ENCODE measurements at regions not wholly inside any gene's neighbourhood (a gene's known extent, or its start where the extent isn't known, plus 50 kb on each side); places are given as distances from the start of the nearest gene placed in this dataset.

GRCh38 chr18:78650926-78651325 lies 328.7 kb upstream of the SALL3 start:
- no peak overlapping the region for H3K4me3 ChIP-seq (ENCODE audit: low read depth in 1 of 2, low read length in 2 of 2)
- H3K9ac ChIP-seq (ENCODE audit: low read depth, low read length) = no peak overlapping the region
- H4K20me1 ChIP-seq (ENCODE audit: insufficient read depth, low read length) = no peaks in the 10 kb centered on the region
- H3K36me3 ChIP-seq (ENCODE audit: insufficient read depth, low read length) = no peaks in the 10 kb centered on the region
- no peaks in the 10 kb centered on the region for H3K4me1 ChIP-seq (ENCODE audit: insufficient read depth, low read length)
- H3K27ac ChIP-seq (ENCODE audit: low read length) = no peak overlapping the region
- peaks cover 12% of the 10 kb centered on the region for H3K9me3 ChIP-seq (ENCODE audit: insufficient read depth, low read length, severe bottlenecking)
- no peak overlapping the region for H3K4me2 ChIP-seq (ENCODE audit: insufficient read depth, low read length)
- no peaks in the 10 kb centered on the region for H3K27me3 ChIP-seq (ENCODE audit: insufficient read depth, low read length, poor library complexity)
- H3K79me2 ChIP-seq (ENCODE audit: insufficient read depth, low read length) = no peaks in the 10 kb centered on the region
- DNase-seq (no peak), ATAC-seq (ENCODE audit: insufficient read depth, low read depth) (no peak)
- H2AFZ ChIP-seq (ENCODE audit: low read depth, low read length) = no peak overlapping the region
- no peak for TF ChIP-seq CTCF (IDR thresholded peaks at IDR 0.05; ENCODE audit: borderline replicate concordance, extremely low read depth, low read length, poor library complexity, severe bottlenecking)
- no peak for TF ChIP-seq EZH2 (IDR thresholded peaks at IDR 0.05; ENCODE audit: borderline replicate concordance, low read depth, low read length, severe bottlenecking)

- Histone ChIP-seq H3K27ac (ENCODE audit: low read length) (no peak overlapping the region), H3K4me1 (ENCODE audit: insufficient read depth, low read length) (no peaks in the 10 kb centered on the region), H2AFZ (ENCODE audit: low read depth, low read length) (no peak overlapping the region), H3K4me3 (ENCODE audit: low read depth in 1 of 2, low read length in 2 of 2) (no peak overlapping the region), H3K79me2 (ENCODE audit: insufficient read depth, low read length) (no peaks in the 10 kb centered on the region), H3K9ac (ENCODE audit: low read depth, low read length) (no peak overlapping the region), H3K36me3 (ENCODE audit: insufficient read depth, low read length) (no peaks in the 10 kb centered on the region), H3K27me3 (ENCODE audit: insufficient read depth, low read length, poor library complexity) (no peaks in the 10 kb centered on the region), H3K9me3 (ENCODE audit: insufficient read depth, low read length, severe bottlenecking) (peaks cover 14% of the 10 kb centered on the region), H4K20me1 (ENCODE audit: insufficient read depth, low read length) (no peaks in the 10 kb centered on the region), H3K4me2 (ENCODE audit: insufficient read depth, low read length) (no peak overlapping the region)
- no peak for DNase-seq
- no peak for TF ChIP-seq CTCF (IDR thresholded peaks at IDR 0.05; ENCODE audit: borderline replicate concordance, extremely low read depth, low read length, poor library complexity, severe bottlenecking)
- TF ChIP-seq EZH2 (IDR thresholded peaks at IDR 0.05; ENCODE audit: borderline replicate concordance, low read depth, low read length, severe bottlenecking) = no peak
- no peak for ATAC-seq (ENCODE audit: insufficient read depth, low read depth)
These were observed 327.5 kb upstream of the SALL3 start for GRCh38 chr18:78652001-78652545.

GRCh38 chr18:78655921-78656320 lies 323.7 kb upstream of the SALL3 start:
- no peak for ATAC-seq (ENCODE audit: insufficient read depth, low read depth)
- Histone ChIP-seq H3K4me1 (ENCODE audit: insufficient read depth, low read length) (no peaks in the 10 kb centered on the region), H3K4me2 (ENCODE audit: insufficient read depth, low read length) (no peak overlapping the region), H4K20me1 (ENCODE audit: insufficient read depth, low read length) (no peaks in the 10 kb centered on the region), H3K9ac (ENCODE audit: low read depth, low read length) (no peak overlapping the region), H3K27ac (ENCODE audit: low read length) (no peak overlapping the region), H3K9me3 (ENCODE audit: insufficient read depth, low read length, severe bottlenecking) (peaks cover 14% of the 10 kb centered on the region), H3K4me3 (ENCODE audit: low read depth in 1 of 2, low read length in 2 of 2) (no peak overlapping the region), H2AFZ (ENCODE audit: low read depth, low read length) (no peak overlapping the region), H3K79me2 (ENCODE audit: insufficient read depth, low read length) (no peaks in the 10 kb centered on the region), H3K27me3 (ENCODE audit: insufficient read depth, low read length, poor library complexity) (no peaks in the 10 kb centered on the region), H3K36me3 (ENCODE audit: insufficient read depth, low read length) (no peaks in the 10 kb centered on the region)
- TF ChIP-seq CTCF (IDR thresholded peaks at IDR 0.05; ENCODE audit: borderline replicate concordance, extremely low read depth, low read length, poor library complexity, severe bottlenecking) (no peak), EZH2 (IDR thresholded peaks at IDR 0.05; ENCODE audit: borderline replicate concordance, low read depth, low read length, severe bottlenecking) (no peak)
- DNase-seq = no peak

All from DND-41 (cell line).